Hindlimb muscle (tissue), 1 donor: ENCODE measurements at regions not wholly inside any gene's neighbourhood (a gene's known extent, or its start where the extent isn't known, plus 50 kb on each side); places are given as distances from the start of the nearest gene placed in this dataset.
"Not testable (repeated sequence)": the region's sequence is repeated elsewhere in the genome, so short reads cannot be mapped to it uniquely, and the experiment has no call there.

ENCODE experiments used
- DNase-seq: peaks from one replicate; pipeline ENCODE4 v3.0.0-alpha.2; 2013

- DNase-seq, result no peak
These were observed 52.7 kb upstream of the SERBP1 start for GRCh38 chr1:67482733-67483482.

- DNase-seq, result no peak
These were observed 54.3 kb upstream of the SERBP1 start for GRCh38 chr1:67484492-67484891.

- DNase-seq, result no peak
These were observed 55.0 kb upstream of the SERBP1 start for GRCh38 chr1:67485046-67485811.

- no peak for DNase-seq
These were observed 59.4 kb upstream of the SERBP1 start for GRCh38 chr1:67489643-67490042.

GRCh38 chr1:67491280-67491679 is 61.1 kb upstream of the SERBP1 start:
- DNase-seq, result no peak

- no peak for DNase-seq
These were observed 62.9 kb upstream of the SERBP1 start for GRCh38 chr1:67493148-67493547.

- DNase-seq, result no peak
These were observed 65.1 kb upstream of the SERBP1 start for GRCh38 chr1:67495327-67495726.

- DNase-seq, result no peak
These were observed 66.1 kb upstream of the SERBP1 start for GRCh38 chr1:67496329-67496728.

- DNase-seq, result peak; percentile 86
These were observed 70.3 kb upstream of the SERBP1 start for GRCh38 chr1:67500413-67500959.

- DNase-seq, result no peak
These were observed 73.8 kb upstream of the SERBP1 start for GRCh38 chr1:67503974-67504373.

- not testable (repeated sequence) for DNase-seq
These were observed 83.4 kb upstream of the SERBP1 start for GRCh38 chr1:67513392-67514294.

- no peak for DNase-seq
These were observed 84.1 kb upstream of the SERBP1 start for GRCh38 chr1:67514300-67514699.

- peak; percentile 58 for DNase-seq
These were observed 84.6 kb upstream of the SERBP1 start for GRCh38 chr1:67514786-67515185.

- no peak for DNase-seq
These were observed 85.3 kb upstream of the SERBP1 start for GRCh38 chr1:67515324-67516080.

GRCh38 chr1:67517046-67517445 is 86.8 kb upstream of the SERBP1 start:
- no peak for DNase-seq

- DNase-seq, result peak; percentile 46
These were observed 91.8 kb upstream of the SERBP1 start for GRCh38 chr1:67522001-67522441.

GRCh38 chr1:67522793-67523192 is 92.6 kb upstream of the SERBP1 start:
- DNase-seq, result no peak

GRCh38 chr1:67524143-67525052 is 94.2 kb upstream of the SERBP1 start:
- DNase-seq, result no peak

GRCh38 chr1:67525053-67525760 is 95.0 kb upstream of the SERBP1 start:
- no peak for DNase-seq

GRCh38 chr1:67528141-67528540 is 97.9 kb upstream of the SERBP1 start:
- no peak for DNase-seq
